ENCODE measurements at regions not wholly inside any gene's neighbourhood (a gene's known extent, or its start where the extent isn't known, plus 50 kb on each side); places are given as distances from the start of the nearest gene placed in this dataset.

DNA sequence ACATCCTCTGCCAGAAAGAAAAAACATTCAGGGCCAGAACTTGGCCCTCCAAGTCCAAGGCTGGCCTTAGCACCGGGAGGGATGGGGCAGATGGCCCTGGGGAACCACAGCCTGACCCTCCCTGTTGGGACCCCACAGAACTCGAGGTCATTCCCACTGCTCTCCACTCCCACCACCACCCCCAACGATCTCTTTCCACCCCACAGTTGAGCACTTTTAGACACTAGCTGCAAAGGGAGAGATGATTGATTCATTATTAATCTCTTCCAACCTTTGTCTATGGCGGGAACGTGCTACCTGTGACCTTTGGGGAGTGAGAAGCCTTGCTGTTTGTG lies 869.7 kb downstream of the BRD1 start (continued):
- no peak for TF ChIP-seq KDM3A (CRISPR knock-in tag; IDR thresholded peaks at IDR 0.05; ENCODE audit: low read depth)
- TF ChIP-seq ATF7 (IDR thresholded peaks at IDR 0.05) = no peak
- TF ChIP-seq ATF7 (CRISPR knock-in tag; IDR thresholded peaks at IDR 0.05) = no peak
- TF ChIP-seq, protein P1, sequence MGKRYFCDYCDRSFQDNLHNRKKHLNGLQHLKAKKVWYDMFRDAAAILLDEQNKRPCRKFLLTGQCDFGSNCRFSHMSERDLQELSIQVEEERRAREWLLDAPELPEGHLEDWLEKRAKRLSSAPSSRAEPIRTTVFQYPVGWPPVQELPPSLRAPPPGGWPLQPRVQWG (CRISPR knock-in tag; IDR thresholded peaks at IDR 0.05; ENCODE audit: borderline replicate concordance, low read depth) = no peak
- no peak for TF ChIP-seq ISL2 (CRISPR knock-in tag; IDR thresholded peaks at IDR 0.05)
- TF ChIP-seq ZNF343 (CRISPR knock-in tag; IDR thresholded peaks at IDR 0.05) = no peak
- no peak for TF ChIP-seq ATRX (CRISPR knock-in tag; IDR thresholded peaks at IDR 0.05; ENCODE audit: borderline replicate concordance)
- no peak for TF ChIP-seq FOXC1 (CRISPR knock-in tag; IDR thresholded peaks at IDR 0.05; ENCODE audit: borderline replicate concordance)
- TF ChIP-seq EEA1 (CRISPR knock-in tag; IDR thresholded peaks at IDR 0.05; ENCODE audit: borderline replicate concordance) = no peak
- no peak for TF ChIP-seq NCOA2 (CRISPR knock-in tag; IDR thresholded peaks at IDR 0.05)
- TF ChIP-seq, protein P2, sequence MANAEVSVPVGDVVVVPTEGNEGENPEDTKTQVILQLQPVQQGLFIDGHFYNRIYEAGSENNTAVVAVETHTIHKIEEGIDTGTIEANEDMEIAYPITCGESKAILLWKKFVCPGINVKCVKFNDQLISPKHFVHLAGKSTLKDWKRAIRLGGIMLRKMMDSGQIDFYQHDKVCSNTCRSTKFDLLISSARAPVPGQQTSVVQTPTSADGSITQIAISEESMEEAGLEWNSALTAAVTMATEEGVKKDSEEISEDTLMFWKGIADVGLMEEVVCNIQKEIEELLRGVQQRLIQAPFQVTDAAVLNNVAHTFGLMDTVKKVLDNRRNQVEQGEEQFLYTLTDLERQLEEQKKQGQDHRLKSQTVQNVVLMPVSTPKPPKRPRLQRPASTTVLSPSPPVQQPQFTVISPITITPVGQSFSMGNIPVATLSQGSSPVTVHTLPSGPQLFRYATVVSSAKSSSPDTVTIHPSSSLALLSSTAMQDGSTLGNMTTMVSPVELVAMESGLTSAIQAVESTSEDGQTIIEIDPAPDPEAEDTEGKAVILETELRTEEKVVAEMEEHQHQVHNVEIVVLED (CRISPR knock-in tag; IDR thresholded peaks at IDR 0.05; ENCODE audit: borderline replicate concordance) = no peak
- no peak for TF ChIP-seq EHMT2 (IDR thresholded peaks at IDR 0.05; ENCODE audit: borderline replicate concordance, low read depth, low read length)
- TF ChIP-seq GLI4 (CRISPR knock-in tag; IDR thresholded peaks at IDR 0.05; ENCODE audit: borderline replicate concordance) = no peak

Measured in HepG2 (cell line).